ENCODE measurements at regions not wholly inside any gene's neighbourhood (a gene's known extent, or its start where the extent isn't known, plus 50 kb on each side); places are given as distances from the start of the nearest gene placed in this dataset.

- no peak for DNase-seq
These were observed 326.8 kb upstream of the KLF12 start for GRCh38 chr13:74461011-74461410.

DNA sequence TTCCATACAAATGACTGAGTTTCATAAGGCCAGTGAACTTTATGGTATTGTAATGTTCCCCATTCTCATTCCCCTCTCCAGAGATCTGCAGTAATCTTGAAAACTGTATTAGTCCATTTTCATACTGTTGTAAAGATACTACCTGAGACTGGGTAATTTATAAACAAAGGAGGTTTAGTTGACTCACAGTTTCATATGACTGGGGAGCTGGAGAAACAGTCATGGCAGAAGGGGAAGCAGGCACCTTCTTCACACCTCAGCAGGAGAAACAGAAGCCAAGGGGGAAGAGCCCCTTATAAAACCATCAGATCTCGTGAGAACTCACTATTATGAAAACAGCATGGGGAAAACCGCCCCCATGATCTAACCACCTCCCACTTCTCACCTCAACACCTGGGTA is 318.7 kb upstream of the KLF12 start:
- no peak for DNase-seq

GRCh38 chr13:74452176-74452575 is 318.0 kb upstream of the KLF12 start:
- peak; percentile 44 for DNase-seq

GRCh38 chr13:74450964-74451363 is 316.8 kb upstream of the KLF12 start:
- DNase-seq, result peak; percentile 77

GRCh38 chr13:74450525-74450845 is 316.3 kb upstream of the KLF12 start:
- no peak for DNase-seq

DNA sequence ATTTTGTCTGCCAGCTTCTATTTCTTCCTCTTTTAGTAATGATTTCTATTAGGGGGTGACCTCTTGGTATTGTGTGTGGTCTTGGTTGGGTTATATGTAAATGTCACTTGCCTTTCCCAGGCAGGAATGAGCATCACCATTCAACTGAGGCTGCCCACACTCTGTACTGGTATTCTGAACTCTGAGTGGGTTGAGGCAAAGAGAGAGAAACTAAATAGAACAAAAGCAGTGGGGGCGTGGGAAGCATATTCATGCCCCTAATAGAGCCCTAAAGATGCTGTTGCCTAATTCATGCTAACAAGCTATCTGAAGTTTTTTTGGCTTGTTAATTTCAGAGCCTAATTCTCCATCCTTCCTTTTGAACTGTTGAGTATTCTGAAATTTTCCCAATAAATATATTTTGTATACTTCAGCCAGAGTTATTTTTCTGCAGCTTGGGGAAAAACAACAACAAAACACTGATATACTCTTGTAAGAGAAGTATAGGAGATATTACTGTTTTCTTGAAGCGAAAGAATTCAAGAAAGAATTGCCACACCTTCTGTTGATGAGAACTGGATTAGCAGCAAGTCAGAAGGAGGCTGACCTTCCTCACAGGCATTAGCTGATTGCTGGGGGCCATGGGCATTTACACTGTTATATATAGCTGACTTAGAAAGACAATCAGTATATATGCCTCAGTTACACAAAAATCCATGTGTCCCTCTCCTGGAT is 315.8 kb upstream of the KLF12 start:
- DNase-seq, result no peak

- peak; percentile 60 for DNase-seq
These were observed 310.8 kb upstream of the KLF12 start for GRCh38 chr13:74444864-74445479.

DNA sequence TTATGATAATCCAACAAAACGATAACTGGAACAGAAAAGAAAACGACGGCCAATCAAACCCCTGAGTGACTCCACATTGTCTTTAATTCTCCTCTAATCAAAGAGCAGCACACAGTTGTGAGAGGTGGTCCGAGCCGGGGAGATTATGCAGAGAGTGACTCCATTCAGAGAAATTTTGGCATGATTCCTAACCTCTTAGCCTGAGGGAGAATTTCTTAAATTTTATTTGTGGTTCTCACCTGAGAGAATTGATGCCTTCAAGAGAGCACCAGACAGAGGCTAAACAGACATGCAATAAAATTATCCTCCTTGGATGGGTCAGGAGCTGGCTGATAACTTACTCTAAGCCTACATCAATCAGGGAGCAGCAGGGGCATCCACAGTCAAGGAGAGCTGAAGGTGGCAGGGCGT is 310.0 kb upstream of the KLF12 start:
- peak; percentile 48 for DNase-seq

GRCh38 chr13:74443631-74444030 is 309.4 kb upstream of the KLF12 start:
- DNase-seq, result peak; percentile 88

DNA sequence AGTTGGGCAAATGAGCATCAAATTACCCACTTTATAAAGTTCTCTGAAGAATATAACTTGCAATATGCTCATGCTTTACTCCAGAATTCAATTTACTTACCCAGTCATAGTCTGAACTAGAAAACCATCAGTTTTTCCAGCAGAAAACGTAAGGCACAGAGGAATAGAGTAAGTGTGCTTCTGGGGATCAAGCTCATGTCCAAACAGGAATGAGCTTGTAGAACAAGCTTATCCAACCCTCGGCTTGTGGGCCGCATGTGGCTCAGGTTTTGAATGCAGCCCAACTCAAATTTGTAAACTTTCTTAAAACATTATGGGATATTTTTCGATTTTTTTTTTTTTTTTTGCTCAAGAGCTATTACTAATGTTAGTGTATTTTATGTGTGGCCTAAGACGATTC is 308.5 kb upstream of the KLF12 start:
- no peak for DNase-seq

DNA sequence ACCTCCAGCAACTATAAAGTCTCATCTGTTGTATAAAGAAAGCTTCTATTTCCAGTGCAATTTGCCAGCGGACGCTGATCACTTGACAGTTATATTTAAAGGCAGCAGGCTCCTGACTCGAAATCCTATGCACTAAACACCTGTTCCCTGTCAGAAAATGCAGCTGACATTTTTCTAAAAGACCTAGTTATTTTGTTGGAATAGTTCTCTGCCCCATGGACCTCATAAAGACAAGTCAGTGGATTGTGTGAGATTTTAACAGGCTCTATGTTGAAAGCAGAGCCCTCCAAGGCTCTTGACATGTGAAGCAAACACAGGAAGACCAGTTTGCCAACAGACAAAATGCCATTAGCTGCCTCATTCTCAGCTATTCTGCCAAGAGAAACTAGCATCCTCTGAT is 304.7 kb upstream of the KLF12 start:
- DNase-seq, result no peak

DNA sequence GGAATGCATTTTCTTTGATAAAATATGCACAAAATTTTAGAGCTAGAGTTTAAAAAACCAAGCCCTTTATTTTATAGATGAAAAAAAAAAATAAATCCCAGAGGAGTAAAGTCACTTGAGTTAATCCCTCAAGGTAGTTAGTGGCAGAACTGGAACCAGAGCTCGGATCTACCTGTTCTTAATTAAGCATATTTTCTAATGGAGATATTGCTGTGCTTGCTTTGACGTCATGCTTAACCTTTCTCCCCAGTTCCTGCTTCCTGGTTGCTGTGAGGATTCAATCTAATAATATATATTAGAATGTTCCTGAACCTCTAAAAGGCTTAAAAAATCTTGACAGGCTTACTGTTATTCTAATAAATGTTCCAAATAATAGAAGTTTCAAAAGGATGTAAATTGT is 300.6 kb upstream of the KLF12 start:
- DNase-seq, result no peak

DNA sequence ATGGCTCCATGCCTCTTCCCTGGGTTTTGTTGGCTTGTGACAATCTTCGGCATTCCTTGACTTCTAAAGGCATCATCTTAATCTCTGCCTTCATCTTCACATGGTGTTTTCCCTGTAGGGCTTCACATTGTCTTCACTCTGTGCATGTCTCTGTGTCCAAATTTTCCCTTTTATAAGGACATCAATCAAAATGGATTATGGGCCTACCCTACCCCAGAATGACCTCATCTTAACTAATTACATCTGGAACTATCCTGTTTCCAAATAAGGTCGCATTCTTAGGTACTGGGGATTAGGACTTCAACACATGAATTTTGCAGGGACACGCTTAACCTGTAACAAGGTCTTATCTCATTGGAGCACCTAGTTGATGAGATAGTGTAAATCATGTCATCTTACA is 290.3 kb upstream of the KLF12 start:
- DNase-seq, result no peak

GRCh38 chr13:74423434-74423833 is 289.2 kb upstream of the KLF12 start:
- peak; percentile 46 for DNase-seq

- DNase-seq, result no peak
These were observed 280.3 kb upstream of the KLF12 start for GRCh38 chr13:74414458-74414857.

DNA sequence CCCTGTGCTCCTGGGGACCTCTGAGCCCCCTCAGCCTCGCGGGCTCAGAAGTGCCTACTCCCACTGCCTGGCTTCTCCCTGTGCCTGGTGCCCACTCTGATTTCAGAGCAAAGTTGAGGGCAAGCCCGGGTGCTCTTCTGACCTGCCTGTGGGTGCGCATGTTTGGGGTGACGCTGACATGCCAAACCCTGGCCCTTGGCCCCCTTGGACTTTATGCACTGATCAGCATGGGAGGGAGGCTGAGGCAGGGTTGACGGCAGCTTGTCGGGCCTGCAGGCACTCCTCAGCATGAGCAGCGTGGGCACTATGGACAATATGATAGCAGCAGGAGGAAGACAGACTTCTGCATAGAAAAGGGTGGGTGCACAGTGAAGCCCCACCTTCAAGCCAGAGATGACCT is 279.3 kb upstream of the KLF12 start:
- no peak for DNase-seq

DNA sequence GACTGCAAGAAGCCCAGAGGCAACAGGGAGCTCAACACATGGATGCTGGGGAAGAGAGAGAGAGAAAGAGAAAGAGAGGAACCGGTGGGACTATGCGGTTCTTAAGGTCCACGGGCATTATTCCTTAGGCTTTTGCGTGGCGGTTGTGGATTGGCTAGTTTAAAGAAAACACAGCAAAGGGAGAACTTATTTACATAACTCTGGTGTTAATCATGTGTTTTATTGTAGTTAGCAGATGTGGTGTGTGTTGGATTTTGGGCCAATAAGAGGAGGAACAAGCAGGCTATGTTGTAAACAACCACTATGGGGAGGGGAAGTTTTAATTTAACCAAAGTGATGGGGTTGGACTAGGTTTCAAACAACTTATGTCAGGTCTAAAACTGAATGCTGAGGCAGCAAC is 275.3 kb upstream of the KLF12 start:
- DNase-seq, result no peak

DNA sequence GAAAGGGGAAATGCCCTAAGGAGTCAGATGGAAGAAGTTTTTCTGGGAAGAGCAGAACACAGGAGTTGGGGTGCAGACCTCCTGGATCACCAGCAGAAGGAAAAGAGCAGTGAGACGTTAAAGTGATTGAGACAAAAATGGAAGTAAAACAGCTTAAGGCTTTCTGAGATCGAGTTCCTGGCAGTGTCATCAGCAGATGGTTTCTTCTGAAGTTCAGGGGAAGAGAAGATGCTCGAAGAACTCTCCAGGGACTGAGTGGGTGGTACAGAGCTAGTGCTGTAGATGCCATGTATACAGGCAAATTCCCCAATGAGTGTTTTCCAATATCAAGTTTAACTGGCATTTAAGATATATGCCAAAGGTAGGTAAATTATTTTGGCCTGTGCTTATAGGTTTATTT is 272.2 kb upstream of the KLF12 start:
- DNase-seq, result peak; percentile 9

- no peak for DNase-seq
These were observed 264.4 kb upstream of the KLF12 start for GRCh38 chr13:74398599-74398998.

GRCh38 chr13:74389056-74389455 is 254.9 kb upstream of the KLF12 start:
- DNase-seq, result no peak

DNA sequence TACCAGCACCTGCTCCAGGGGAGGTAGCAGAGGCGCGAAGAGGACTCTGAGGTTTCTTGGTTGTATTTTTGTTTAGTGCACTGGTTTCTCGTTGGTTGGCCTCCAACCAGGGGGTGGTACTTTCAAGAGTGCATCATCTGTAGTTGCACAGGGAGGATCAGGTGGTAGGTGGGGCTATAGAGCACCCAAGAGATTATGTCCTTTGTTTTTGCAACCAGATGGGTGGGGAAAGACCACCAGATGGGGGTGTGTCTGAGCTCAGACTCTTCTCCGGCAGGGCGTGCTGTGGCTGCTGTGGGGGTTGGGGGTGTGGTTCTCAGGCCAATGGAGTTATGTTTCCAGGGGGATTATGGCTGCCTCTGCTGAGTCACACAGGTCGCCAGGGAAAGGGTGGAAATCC is 254.4 kb upstream of the KLF12 start:
- no peak for DNase-seq

DNA sequence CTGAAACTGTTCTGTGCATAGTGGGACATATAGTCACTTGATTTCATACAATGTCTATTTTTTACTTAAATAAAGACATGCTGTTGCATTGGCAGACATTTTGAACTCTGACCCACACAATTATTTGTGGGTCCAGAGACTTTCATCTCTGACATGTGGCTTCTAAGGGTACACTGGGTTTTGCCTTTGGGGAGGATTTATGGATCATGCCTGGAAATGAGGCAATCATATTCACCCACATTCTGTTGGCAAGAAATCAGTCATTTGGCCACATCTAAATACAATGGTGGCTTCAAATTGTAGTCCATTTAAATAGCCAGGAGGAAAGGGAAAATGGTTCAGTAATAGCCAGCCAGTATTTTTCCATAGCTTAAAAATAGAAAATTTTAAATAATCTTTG is 238.3 kb upstream of the KLF12 start:
- DNase-seq, result no peak

DNA sequence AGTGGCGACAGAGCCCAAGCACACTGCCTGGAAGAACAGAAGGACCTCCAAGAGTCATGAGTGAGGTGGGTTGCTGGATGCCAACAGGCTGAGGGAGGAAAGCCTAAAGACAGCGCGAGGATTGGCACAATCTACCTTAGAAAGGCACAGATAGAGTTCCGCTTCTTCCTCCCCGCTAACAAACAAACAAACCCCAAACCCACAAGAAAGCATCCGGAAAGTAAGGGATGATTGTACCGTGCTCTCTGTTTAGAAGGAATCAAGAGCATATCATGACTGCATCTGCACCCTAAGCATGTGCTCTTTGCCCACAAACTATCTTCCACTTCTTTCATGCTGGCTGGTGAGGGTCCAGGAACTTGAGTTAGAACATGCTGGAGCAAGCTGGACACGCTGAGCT is 233.0 kb upstream of the KLF12 start:
- no peak for DNase-seq

- DNase-seq, result no peak
These were observed 227.1 kb upstream of the KLF12 start for GRCh38 chr13:74361274-74361673.

DNA sequence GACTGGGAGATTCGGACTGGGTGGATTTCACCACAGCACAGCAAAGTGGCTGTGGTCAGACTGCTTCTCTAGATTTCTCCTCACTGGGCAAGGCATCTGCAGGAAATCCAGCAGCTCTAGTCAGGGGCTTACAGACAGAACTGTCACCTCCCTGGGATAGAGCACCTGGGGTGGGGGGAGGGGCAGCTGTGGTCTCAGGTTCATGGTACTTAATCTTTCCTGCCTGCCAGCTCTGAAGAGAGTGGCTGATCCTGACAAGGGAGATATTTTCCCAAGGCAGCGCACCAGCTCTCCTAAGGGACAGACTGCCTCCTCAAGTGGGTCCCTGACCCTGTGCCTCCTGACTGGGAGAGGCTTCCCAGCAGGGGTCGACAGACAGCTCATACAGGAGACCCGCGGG is 212.8 kb upstream of the KLF12 start:
- DNase-seq, result no peak
